ENCODE measurements at regions not wholly inside any gene's neighbourhood (a gene's known extent, or its start where the extent isn't known, plus 50 kb on each side); places are given as distances from the start of the nearest gene placed in this dataset.

GRCh38 chr10:110372656-110373055 lies 67.9 kb upstream of the SMNDC1 start:
- no peak for TF ChIP-seq EZH2 (IDR thresholded peaks at IDR 0.05; ENCODE audit: low read length)
- TF ChIP-seq CTCF (optimal IDR thresholded peaks at IDR 0.05 in 1 of 3, IDR thresholded peaks at IDR 0.05 in 1 of 3, conservative IDR thresholded peaks at IDR 0.05 in 1 of 3; ENCODE audit: extremely low read depth in 1 of 3, insufficient read depth in 2 of 3, low read length in 3 of 3), result no peak

Data from keratinocyte (primary cell).